Transverse colon (tissue), 4 donors: ENCODE measurements at regions not wholly inside any gene's neighbourhood (a gene's known extent, or its start where the extent isn't known, plus 50 kb on each side); places are given as distances from the start of the nearest gene placed in this dataset.

Experiments used
- DNase-seq: peaks from one replicate; pipeline ENCODE4 v3.0.0-alpha.2; 2019
- H3K27ac ChIP-seq, 4 donors: fragments of 200-600 bp; sonication (generic); 2 replicates each; pipeline ENCODE4 v1.5.1; 2016 to 2018; ENCODE audit warnings: inconsistent platforms in 4 of 4
- H3K27me3 ChIP-seq: fragments of 200-600 bp; sonication (generic); 2 replicates; pipeline ENCODE4 v1.5.1; 2017; ENCODE audit warnings: inconsistent platforms
- H3K36me3 ChIP-seq, 4 donors: fragments of 200-600 bp; sonication (generic); 2 replicates each; pipeline ENCODE4 v1.5.1; 2017 to 2019; ENCODE audit warnings: inconsistent platforms in 4 of 4
- H3K4me1 ChIP-seq, 4 donors: fragments of 200-600 bp; sonication (generic); 2 replicates each; pipeline ENCODE4 v1.5.1; 2017 to 2020; ENCODE audit warnings: inconsistent platforms in 4 of 4
- H3K4me3 ChIP-seq, 4 donors: fragments of 200-600 bp; sonication (generic); 1 replicate in 1 of 4; 2 replicates in 3 of 4; pipeline versions ENCODE4 v1.5.1 to v1.6.1; 2017 to 2019; ENCODE audit warnings: inconsistent platforms in 4 of 4
- H3K9me3 ChIP-seq, 2 donors: fragments of 200-600 bp; sonication (generic); 2 replicates each; pipeline ENCODE4 v1.5.1; 2017 to 2019; ENCODE audit warnings: inconsistent platforms in 2 of 2
- EP300 ChIP-seq: sonication (generic); formaldehyde crosslinking; IDR thresholded peaks from one replicate; pipeline ENCODE4 v1.6.1; 2017; ENCODE audit warnings: antibody characterized with exemption, low read depth
- POLR2A ChIP-seq: fragments of 450-650 bp; IDR thresholded peaks from one replicate; pipeline ENCODE4 v1.6.1; 2016; ENCODE audit warnings: antibody characterized with exemption, mild to moderate bottlenecking, moderate library complexity
- POLR2AphosphoS5 ChIP-seq, 3 donors: sonication (generic); formaldehyde crosslinking; IDR thresholded peaks; one replicate each; pipeline ENCODE4 v1.6.1; 2016; ENCODE audit warnings: antibody characterized with exemption in 3 of 3
- WGBS, 2 donors: methylation state at CpG; one replicate each; pipeline ENCODE4 v1.1.5; 2018; ENCODE audit warnings: low coverage in 1 of 2; 5-methylcytosine and 5-hydroxymethylcytosine counted together
- in situ Hi-C, 4 donors: fragments of 200-750 bp; cut with MboI; loops; one replicate each; pipeline versions ENCODE4 v1.15.0 to v1.15.1; 2017; ENCODE audit warnings: low sequenced_read_pairs in 3 of 4, low pct_ligation_motif_present in 1 of 4, low pct_unique_long_range_greater_than_20kb in 1 of 4
- intact Hi-C: fragments of 100-400 bp; cut with DNase I; formaldehyde crosslinking; loops from one replicate; pipeline ENCODE4 v1.15.1; 2023; ENCODE audit warnings: low total_unique reads
- TF ChIP-seq, protein P1 (sequence below), 5 experiments: fragments of 200-600 bp in 3 of 5; fragments of 450-650 bp in 2 of 5; sonication (generic) in 3 of 5; IDR thresholded peaks; 1 replicate in 2 of 5; 2 replicates in 3 of 5; pipeline ENCODE4 v1.5.1; 2016 to 2017; ENCODE audit warnings: antibody characterized with exemption in 5 of 5, inconsistent platforms in 3 of 5, mild to moderate bottlenecking in 2 of 5, moderate library complexity in 1 of 5

DNA sequence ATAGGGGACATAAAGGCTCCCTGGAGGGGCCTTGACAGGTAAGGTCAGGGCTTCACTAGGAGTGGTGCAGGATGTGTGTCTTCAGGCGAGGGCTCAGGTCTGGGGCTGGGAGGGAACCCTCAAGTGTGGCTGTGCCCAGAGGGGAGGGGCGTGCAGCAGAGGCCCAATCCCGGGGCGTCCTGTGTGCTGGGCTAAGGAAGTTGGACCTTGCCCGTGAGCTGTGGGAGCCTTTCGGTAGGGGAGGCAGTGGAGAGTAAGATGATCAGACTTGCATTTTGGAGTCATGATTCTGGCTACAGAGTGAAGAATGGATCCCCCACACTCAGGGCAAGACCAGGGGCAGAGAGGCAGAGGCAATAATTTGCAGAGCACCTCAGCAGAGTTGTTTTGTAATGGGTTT, 145.4 kb downstream of the BUB3 start:
- H3K36me3 ChIP-seq: no peaks in the 10 kb centered on the region
- WGBS, 2 donors: 70% methylated on average over 6 of the region's 6 CpGs; no CpG with 5 or more reads in 1 of the 2 donors
- in situ Hi-C loops (no loop called here), intact Hi-C loops (no loop called here)
- H3K9me3 ChIP-seq: no peaks in the 10 kb centered on the region
- no peak for DNase-seq
- TF ChIP-seq POLR2AphosphoS5 (IDR thresholded peaks at IDR 0.05) (no peak), EP300 (no peak), POLR2A (no peak)
- TF ChIP-seq, protein P1, sequence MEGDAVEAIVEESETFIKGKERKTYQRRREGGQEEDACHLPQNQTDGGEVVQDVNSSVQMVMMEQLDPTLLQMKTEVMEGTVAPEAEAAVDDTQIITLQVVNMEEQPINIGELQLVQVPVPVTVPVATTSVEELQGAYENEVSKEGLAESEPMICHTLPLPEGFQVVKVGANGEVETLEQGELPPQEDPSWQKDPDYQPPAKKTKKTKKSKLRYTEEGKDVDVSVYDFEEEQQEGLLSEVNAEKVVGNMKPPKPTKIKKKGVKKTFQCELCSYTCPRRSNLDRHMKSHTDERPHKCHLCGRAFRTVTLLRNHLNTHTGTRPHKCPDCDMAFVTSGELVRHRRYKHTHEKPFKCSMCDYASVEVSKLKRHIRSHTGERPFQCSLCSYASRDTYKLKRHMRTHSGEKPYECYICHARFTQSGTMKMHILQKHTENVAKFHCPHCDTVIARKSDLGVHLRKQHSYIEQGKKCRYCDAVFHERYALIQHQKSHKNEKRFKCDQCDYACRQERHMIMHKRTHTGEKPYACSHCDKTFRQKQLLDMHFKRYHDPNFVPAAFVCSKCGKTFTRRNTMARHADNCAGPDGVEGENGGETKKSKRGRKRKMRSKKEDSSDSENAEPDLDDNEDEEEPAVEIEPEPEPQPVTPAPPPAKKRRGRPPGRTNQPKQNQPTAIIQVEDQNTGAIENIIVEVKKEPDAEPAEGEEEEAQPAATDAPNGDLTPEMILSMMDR (IDR thresholded peaks at IDR 0.05): no peak
- H3K4me1 ChIP-seq: no peaks in the 10 kb centered on the region
- no peak overlapping the region for H3K4me3 ChIP-seq
- H3K27ac ChIP-seq: no peak overlapping the region
- H3K27me3 ChIP-seq: no peaks in the 10 kb centered on the region

DNA sequence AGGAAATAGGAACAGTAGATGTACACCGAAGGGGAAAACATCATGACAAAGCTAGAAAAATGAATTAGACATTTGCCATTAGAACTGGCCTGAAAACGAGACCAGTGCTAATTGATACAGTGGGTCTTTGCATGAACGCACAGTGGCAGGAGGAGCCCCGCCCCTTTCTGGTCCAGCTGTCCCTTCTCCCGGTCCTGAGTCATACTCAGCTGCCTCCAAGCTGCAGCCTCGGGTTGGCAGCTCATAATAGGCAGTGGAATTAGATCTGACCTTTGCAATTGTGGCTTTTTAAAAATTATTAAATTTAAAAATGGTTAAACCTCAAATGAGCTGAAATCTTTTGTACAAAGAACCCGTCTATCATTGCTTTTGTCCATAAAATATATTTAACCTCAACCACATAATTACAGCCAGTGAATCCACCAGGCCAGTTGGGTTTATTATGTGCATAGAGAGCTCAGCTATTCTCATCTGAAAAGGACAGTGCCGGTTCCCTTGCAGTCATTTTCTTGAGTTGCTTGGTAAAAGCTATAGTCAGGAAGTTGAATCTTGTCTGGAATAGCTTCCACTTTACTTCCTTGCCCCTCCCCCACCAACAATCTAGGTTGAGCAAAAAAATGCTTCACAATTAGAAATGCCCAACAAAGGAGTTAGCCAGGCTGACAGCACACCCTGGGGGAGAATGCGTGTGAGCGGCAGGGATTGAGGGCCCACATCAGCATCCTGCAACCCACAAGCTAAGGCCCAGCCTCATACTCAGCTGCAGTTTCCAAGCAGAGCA, 147.1 kb downstream of the BUB3 start:
- Histone ChIP-seq H3K27ac (no peak overlapping the region), H3K27me3 (no peaks in the 10 kb centered on the region), H3K4me3 (no peak overlapping the region), H3K36me3 (no peaks in the 10 kb centered on the region), H3K9me3 (no peaks in the 10 kb centered on the region), H3K4me1 (no peaks in the 10 kb centered on the region)
- 42 to 43% methylated on average over 5 to 10 of the region's 10 CpGs for WGBS, 2 donors
- TF ChIP-seq, protein P1 (IDR thresholded peaks at IDR 0.05): no peak
- intact Hi-C loops (no loop called here), in situ Hi-C loops (no loop called here)
- peak; percentile 11 for DNase-seq

DNA sequence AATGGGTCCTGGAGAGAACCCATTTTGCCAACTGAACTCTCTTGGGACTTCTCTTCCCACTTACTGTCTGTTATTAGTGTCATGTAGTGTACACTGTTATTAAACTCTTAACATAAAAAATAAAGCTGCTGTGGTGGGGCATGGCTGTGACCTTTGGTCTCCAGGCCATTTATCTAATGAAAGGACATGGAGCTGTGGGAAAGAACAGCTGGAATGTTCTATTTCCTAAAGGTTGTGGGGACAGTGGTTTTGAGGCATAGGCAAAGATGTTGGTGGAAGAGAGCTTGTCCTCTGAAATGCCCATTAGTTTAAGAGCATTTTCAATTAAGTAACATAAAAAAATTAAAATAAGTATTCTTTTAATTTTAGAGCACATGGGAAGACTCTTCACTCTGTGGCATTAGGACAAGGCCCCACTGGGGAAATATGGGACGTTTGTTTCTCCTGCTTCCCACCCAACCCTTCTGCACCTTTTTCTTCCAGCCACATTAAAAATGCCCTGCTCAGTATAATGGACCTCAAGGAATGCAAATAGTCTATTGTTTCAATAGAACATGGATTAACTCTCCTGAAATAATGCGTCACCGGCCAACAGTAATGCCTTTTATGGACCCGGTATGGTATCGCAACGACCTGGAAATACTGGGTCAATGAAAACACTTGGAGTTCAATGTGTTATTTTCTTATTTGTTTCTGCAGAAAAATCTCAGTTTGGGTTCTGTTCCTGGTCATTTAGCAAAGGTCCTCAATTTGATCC, 149.6 kb downstream of the BUB3 start:
- no peak overlapping the region for H3K27ac ChIP-seq
- H3K36me3 ChIP-seq: no peaks in the 10 kb centered on the region
- 77 to 88% methylated on average over 5 to 6 of the region's 6 CpGs for WGBS, 2 donors
- no peak for TF ChIP-seq POLR2A
- TF ChIP-seq, protein P1 (IDR thresholded peaks at IDR 0.05): no peak
- TF ChIP-seq POLR2AphosphoS5 (IDR thresholded peaks at IDR 0.05): no peak
- TF ChIP-seq EP300: no peak
- H3K4me3 ChIP-seq: no peak overlapping the region
- no peaks in the 10 kb centered on the region for H3K9me3 ChIP-seq
- intact Hi-C loops (no loop called here), in situ Hi-C loops (no loop called here)
- DNase-seq: no peak
- no peaks in the 10 kb centered on the region for H3K27me3 ChIP-seq
- H3K4me1 ChIP-seq: no peaks in the 10 kb centered on the region

DNA sequence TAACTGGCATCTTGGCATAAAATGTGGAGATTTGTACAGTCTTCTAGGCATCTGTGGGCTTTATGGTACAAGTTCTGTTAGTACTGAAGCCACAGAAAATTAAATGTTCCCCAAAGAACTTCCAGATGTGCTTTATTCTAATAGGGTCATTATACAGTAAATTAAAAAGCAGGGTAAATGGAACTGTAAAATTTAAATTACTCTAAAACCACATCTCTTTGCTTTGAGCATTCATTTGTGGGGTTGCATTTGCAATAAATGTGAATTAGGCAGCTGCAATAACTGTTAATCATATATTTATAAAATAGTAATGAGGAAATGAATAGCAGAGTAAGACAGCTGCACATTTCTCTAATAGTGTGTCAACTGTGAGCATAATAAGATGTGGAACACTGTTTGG, 151.5 kb downstream of the BUB3 start:
- in situ Hi-C loops (no loop called here), intact Hi-C loops (no loop called here)
- no peak overlapping the region for H3K27ac ChIP-seq
- H3K36me3 ChIP-seq: no peaks in the 10 kb centered on the region
- no peaks in the 10 kb centered on the region for H3K4me1 ChIP-seq
- H3K4me3 ChIP-seq: no peak overlapping the region
- no peaks in the 10 kb centered on the region for H3K27me3 ChIP-seq
- DNase-seq: no peak
- TF ChIP-seq POLR2AphosphoS5 (IDR thresholded peaks at IDR 0.05) (no peak), EP300 (no peak), POLR2A (no peak)
- TF ChIP-seq, protein P1 (IDR thresholded peaks at IDR 0.05): no peak
- no peaks in the 10 kb centered on the region for H3K9me3 ChIP-seq
